Sigmoid colon (tissue), 4 donors: ENCODE measurements at regions not wholly inside any gene's neighbourhood (a gene's known extent, or its start where the extent isn't known, plus 50 kb on each side); places are given as distances from the start of the nearest gene placed in this dataset.

Experiments used
- CTCF ChIP-seq, 4 experiments: fragments of 450-650 bp in 3 of 4; fragments of 200-600 bp in 1 of 4; IDR thresholded peaks; one replicate each; pipeline ENCODE4 v1.5.1; 2016 to 2019; ENCODE audit warnings: antibody characterized with exemption in 4 of 4, mild to moderate bottlenecking in 3 of 4, moderate library complexity in 2 of 4
- POLR2A ChIP-seq, 2 donors: fragments of 450-650 bp; IDR thresholded peaks; one replicate each; pipeline ENCODE4 v1.6.1; 2016; ENCODE audit warnings: antibody characterized with exemption in 2 of 2, mild to moderate bottlenecking in 2 of 2, moderate library complexity in 2 of 2
- POLR2AphosphoS5 ChIP-seq, 4 donors: sonication (generic); formaldehyde crosslinking; IDR thresholded peaks; one replicate each; pipeline ENCODE4 v1.6.1; 2017; ENCODE audit warnings: antibody characterized with exemption in 4 of 4

DNA sequence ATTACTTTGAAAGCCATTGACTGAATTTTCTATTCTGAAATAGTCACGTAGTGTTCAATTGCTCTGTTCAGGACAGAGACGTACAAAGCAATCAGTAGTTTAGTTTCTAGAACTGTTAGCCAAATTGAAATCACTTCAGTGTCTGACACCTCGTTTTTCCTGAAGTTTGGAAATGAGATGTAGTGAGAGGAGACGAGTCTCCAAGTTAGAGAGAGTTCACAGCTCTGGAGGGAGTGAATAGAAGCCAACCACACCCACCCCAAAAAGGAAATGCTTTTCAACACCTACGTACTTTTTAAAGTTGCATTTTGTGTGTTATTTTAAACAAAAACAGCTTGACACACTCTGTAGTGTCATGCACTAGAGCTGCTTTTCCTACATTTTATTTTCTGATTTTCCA, 296.0 kb downstream of the ADGRG6 start:
- TF ChIP-seq POLR2AphosphoS5 (IDR thresholded peaks at IDR 0.05) (no peak), POLR2A (IDR thresholded peaks at IDR 0.05) (no peak), CTCF (IDR thresholded peaks at IDR 0.05) (no peak)
